HCT116 (cell line): ENCODE measurements at regions not wholly inside any gene's neighbourhood (a gene's known extent, or its start where the extent isn't known, plus 50 kb on each side); places are given as distances from the start of the nearest gene placed in this dataset.

Experiments used
- ATAC-seq: fragments of 200-7000 bp; cut with Tn5 transposase; 2 replicates; pipeline ENCODE4 v1.9.1; 2020; ENCODE audit warnings: mild to moderate bottlenecking, moderate library complexity
- BruUV-seq: library from RNA; stranded (reverse); fragments of 400-500 nt; replicated peaks from 2 replicates; lab custom pipeline; 2021; lab: Mats Ljungman, UMichigan
- CTCF ChIA-PET: fragments of 300-600 bp; sonication (Branson Sonifier 250); formaldehyde crosslinking; loops from one replicate; lab custom pipeline; 2021; ENCODE audit warnings: antibody characterized with exemption; lab: Charles Lee
- POLR2A ChIA-PET: fragments of 300-600, 350-600 bp; sonication (Branson Sonifier 250); formaldehyde crosslinking; loops from one replicate; lab custom pipeline; 2021; ENCODE audit warnings: antibody characterized with exemption; lab: Charles Lee
- RAD21 ChIA-PET, 2 experiments: fragments of 300-600 bp; sonication (Branson Sonifier 250); formaldehyde crosslinking; loops; one replicate each; lab custom pipeline; 2023; ENCODE audit warnings: low total read pairs in 2 of 2; ENCODE audit not compliant: uncharacterized antibody in 2 of 2, unreplicated experiment in 2 of 2, low non-redundant PET in 1 of 2; lab: Charles Lee
- DNase-seq: peaks from one replicate; pipeline ENCODE4 v3.0.0-alpha.2; 2010; ENCODE audit warnings: low read depth, low spot score
- H2AFZ ChIP-seq: fragments of 200-600 bp; shearing (Covaris generic), sonication (generic); 2 replicates; pipeline ENCODE4 v1.6.1; 2017; ENCODE audit warnings: low read depth, mixed run types, mixed read lengths, antibody characterized with exemption, low read length; ENCODE audit not compliant: poor library complexity, severe bottlenecking
- H3K27ac ChIP-seq: 2 replicates; pipeline ENCODE4 v1.5.1; 2012; ENCODE audit warnings: low read depth, low read length
- H3K27me3 ChIP-seq: fragments of 200-600 bp; sonication (generic); 2 replicates; pipeline ENCODE4 v1.6.1; 2016; ENCODE audit warnings: mixed run types, low read length, mixed read lengths; ENCODE audit not compliant: insufficient read depth
- H3K36me3 ChIP-seq, 2 experiments: fragments of 200-500 bp in 1 of 2; fragments of 200-600 bp in 1 of 2; sonication (Bioruptor generic) in 1 of 2; sonication (generic) in 1 of 2; 2 replicates each; pipeline versions ENCODE4 v1.5.1 to v1.6.1; 2014 to 2016; ENCODE audit warnings: low read length in 2 of 2, inconsistent platforms in 1 of 2, mixed read lengths in 1 of 2, mixed run types in 1 of 2; ENCODE audit not compliant: insufficient read depth in 2 of 2, control insufficient read depth in 1 of 2
- H3K4me1 ChIP-seq, 2 experiments: fragments of 200-600 bp in 1 of 2; sonication (generic) in 1 of 2; 2 replicates each; pipeline versions ENCODE4 v1.5.1 to v1.6.1; 2012 to 2017; ENCODE audit warnings: low read length in 2 of 2, inconsistent platforms in 1 of 2, mild to moderate bottlenecking in 1 of 2, mixed read lengths in 1 of 2, mixed run types in 1 of 2, moderate library complexity in 1 of 2; ENCODE audit not compliant: insufficient read depth in 2 of 2, control insufficient read depth in 1 of 2
- H3K4me2 ChIP-seq: fragments of 200-600 bp; sonication (generic); 2 replicates; pipeline ENCODE4 v1.6.1; 2017; ENCODE audit warnings: mixed run types, low read length, mixed read lengths
- H3K4me3 ChIP-seq, 2 experiments: fragments of 200-600 bp in 1 of 2; sonication (generic) in 1 of 2; replicated peaks in 1 of 2; 2 replicates each; pipeline ENCODE4 v1.5.1; 2011 to 2016; ENCODE audit warnings: low read length in 2 of 2, control low read depth in 1 of 2, low read depth in 1 of 2, mild to moderate bottlenecking in 1 of 2, mixed read lengths in 1 of 2, mixed run types in 1 of 2
- H3K79me2 ChIP-seq: fragments of 200-600 bp; sonication (generic); 2 replicates; pipeline ENCODE4 v1.6.1; 2017; ENCODE audit warnings: mild to moderate bottlenecking, mixed run types, low read length, moderate library complexity, mixed read lengths; ENCODE audit not compliant: insufficient read depth
- H3K9ac ChIP-seq: fragments of 200-600 bp; sonication (generic); 2 replicates; pipeline ENCODE4 v1.6.1; 2016; ENCODE audit warnings: low read length, mixed read lengths
- H3K9me2 ChIP-seq: fragments of 200-600 bp; sonication (generic), shearing (Covaris generic); 2 replicates; pipeline ENCODE4 v1.6.1; 2017; ENCODE audit warnings: mixed run types, mild to moderate bottlenecking, moderate library complexity; ENCODE audit not compliant: insufficient read depth
- H3K9me3 ChIP-seq, 2 experiments: fragments of 200-500 bp in 1 of 2; fragments of 200-600 bp in 1 of 2; sonication (Bioruptor generic) in 1 of 2; sonication (generic) in 1 of 2; 2 replicates each; pipeline ENCODE4 v1.6.1; 2014 to 2017; ENCODE audit warnings: low read length in 2 of 2, mixed read lengths in 2 of 2, inconsistent platforms in 1 of 2, low read depth in 1 of 2, mild to moderate bottlenecking in 1 of 2, mixed run types in 1 of 2, moderate library complexity in 1 of 2; ENCODE audit not compliant: control insufficient read depth in 1 of 2, insufficient read depth in 1 of 2
- H4K20me1 ChIP-seq: fragments of 200-600 bp; sonication (generic), shearing (Covaris generic); 2 replicates; pipeline ENCODE4 v1.6.1; 2017; ENCODE audit warnings: mixed run types, mild to moderate bottlenecking, moderate library complexity; ENCODE audit not compliant: insufficient read depth
- CEBPB ChIP-seq: IDR thresholded peaks from 2 replicates; pipeline ENCODE4 v1.6.1; 2012; ENCODE audit warnings: low read depth
- EGR1 ChIP-seq: IDR thresholded peaks from 2 replicates; pipeline ENCODE4 v1.6.1; 2012; ENCODE audit warnings: low read depth
- ELF1 ChIP-seq: IDR thresholded peaks from 2 replicates; pipeline ENCODE4 v1.6.1; 2012; ENCODE audit warnings: low read depth, borderline replicate concordance
- FOSL1 ChIP-seq: IDR thresholded peaks from 2 replicates; pipeline ENCODE4 v1.6.1; 2012; ENCODE audit warnings: low read depth
- JUND ChIP-seq: IDR thresholded peaks from 2 replicates; pipeline ENCODE4 v1.6.1; 2012
- RAD21 ChIP-seq: IDR thresholded peaks from 2 replicates; pipeline ENCODE4 v1.6.1; 2012; ENCODE audit warnings: low read depth, mild to moderate bottlenecking
- SP1 ChIP-seq: IDR thresholded peaks from 2 replicates; pipeline ENCODE4 v1.6.1; 2012; ENCODE audit warnings: low read depth
- SRF ChIP-seq: IDR thresholded peaks from 2 replicates; pipeline ENCODE4 v1.6.1; 2012; ENCODE audit warnings: low read depth
- TCF7L2 ChIP-seq: IDR thresholded peaks from 2 replicates; pipeline ENCODE4 v1.7.0; 2011; ENCODE audit warnings: borderline replicate concordance, inconsistent platforms; ENCODE audit not compliant: insufficient read depth, insufficient read length; ENCODE audit errors: extremely low read depth
- YY1 ChIP-seq: IDR thresholded peaks from 2 replicates; pipeline ENCODE4 v1.6.1; 2011; ENCODE audit warnings: low read length, low read depth, moderate library complexity, mild to moderate bottlenecking; ENCODE audit not compliant: insufficient replicate concordance; ENCODE audit errors: extremely low read depth
- ZFX ChIP-seq: fragments of 450-650 bp; IDR thresholded peaks from 2 replicates; pipeline ENCODE4 v1.6.1; 2017
- ZNF274 ChIP-seq: fragments of 200-500 bp; sonication (Bioruptor generic); IDR thresholded peaks from 2 replicates; pipeline ENCODE4 v1.6.1; 2014; ENCODE audit warnings: mild to moderate bottlenecking, low read depth, low read length, inconsistent platforms
- intact Hi-C: fragments of 100-400 bp; cut with micrococcal nuclease; formaldehyde crosslinking; loops from 2 replicates; pipeline ENCODE4 v1.10.0; 2022
- TF ChIP-seq, protein P1 (sequence below): IDR thresholded peaks from 2 replicates; pipeline ENCODE4 v1.6.1; 2012
- TF ChIP-seq, protein P2 (sequence below): IDR thresholded peaks from 2 replicates; pipeline ENCODE4 v1.6.1; 2012
- TF ChIP-seq, protein P3 (sequence below): IDR thresholded peaks from 2 replicates; pipeline ENCODE4 v1.6.1; 2011; ENCODE audit warnings: mild to moderate bottlenecking, low read length, moderate library complexity; ENCODE audit not compliant: insufficient replicate concordance; ENCODE audit errors: extremely low read depth
- TF ChIP-seq, protein P4 (sequence below): IDR thresholded peaks from 2 replicates; pipeline ENCODE4 v1.6.1; 2012; ENCODE audit warnings: low read depth

DNA sequence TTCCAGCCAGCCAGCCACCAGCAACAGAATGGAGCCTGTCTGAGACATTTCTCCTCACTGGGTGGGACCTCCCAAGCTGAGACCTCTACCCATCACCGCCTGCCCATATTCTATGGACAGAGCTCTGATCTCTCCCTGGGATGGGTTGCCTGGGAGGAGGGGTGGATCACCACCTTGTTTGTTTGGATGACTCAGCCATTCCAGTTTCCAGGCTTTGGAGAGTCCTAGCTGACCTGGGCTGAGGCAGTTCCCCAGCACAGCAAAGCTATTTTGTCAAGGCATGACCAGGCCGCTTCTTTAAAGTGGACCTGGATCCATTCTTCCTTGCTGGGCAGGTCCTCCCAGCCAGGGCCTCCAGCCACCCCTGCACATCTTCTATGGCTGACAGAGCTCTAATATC, 982.3 kb downstream of the DNAJB9 start:
- no peak for DNase-seq
- POLR2A ChIA-PET = no interaction called here
- intact Hi-C loops = no loop called here
- H3K9me3 ChIP-seq = no peaks in the 10 kb centered on the region
- H3K9me2 ChIP-seq = no peaks in the 10 kb centered on the region
- H3K27ac ChIP-seq = no peak overlapping the region
- CTCF ChIA-PET = no interaction called here
- H4K20me1 ChIP-seq = no peaks in the 10 kb centered on the region
- H3K36me3 ChIP-seq = no peaks in the 10 kb centered on the region
- H3K79me2 ChIP-seq = no peaks in the 10 kb centered on the region
- BruUV-seq = no TSS peak
- H3K27me3 ChIP-seq = no peaks in the 10 kb centered on the region
- no peak overlapping the region for H3K4me3 ChIP-seq
- no peak overlapping the region for H3K4me2 ChIP-seq
- no peak overlapping the region for H3K9ac ChIP-seq
- no peak overlapping the region for H2AFZ ChIP-seq
- RAD21 ChIA-PET = no interaction called here
- TF ChIP-seq SP1 (no peak), JUND (no peak), ZFX (no peak), CEBPB (no peak), ELF1 (no peak), YY1 (no peak)
- TF ChIP-seq, protein P1, sequence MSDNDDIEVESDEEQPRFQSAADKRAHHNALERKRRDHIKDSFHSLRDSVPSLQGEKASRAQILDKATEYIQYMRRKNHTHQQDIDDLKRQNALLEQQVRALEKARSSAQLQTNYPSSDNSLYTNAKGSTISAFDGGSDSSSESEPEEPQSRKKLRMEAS = no peak
- TF ChIP-seq, protein P2, sequence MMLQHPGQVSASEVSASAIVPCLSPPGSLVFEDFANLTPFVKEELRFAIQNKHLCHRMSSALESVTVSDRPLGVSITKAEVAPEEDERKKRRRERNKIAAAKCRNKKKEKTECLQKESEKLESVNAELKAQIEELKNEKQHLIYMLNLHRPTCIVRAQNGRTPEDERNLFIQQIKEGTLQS = no peak
- H3K4me1 ChIP-seq = peaks cover 0 to 5% of the 10 kb centered on the region in 2 experiments; a peak in 2 of 4 replicates
- ATAC-seq = peak; percentile 44; the same call in 1 of the 2 replicates

DNA sequence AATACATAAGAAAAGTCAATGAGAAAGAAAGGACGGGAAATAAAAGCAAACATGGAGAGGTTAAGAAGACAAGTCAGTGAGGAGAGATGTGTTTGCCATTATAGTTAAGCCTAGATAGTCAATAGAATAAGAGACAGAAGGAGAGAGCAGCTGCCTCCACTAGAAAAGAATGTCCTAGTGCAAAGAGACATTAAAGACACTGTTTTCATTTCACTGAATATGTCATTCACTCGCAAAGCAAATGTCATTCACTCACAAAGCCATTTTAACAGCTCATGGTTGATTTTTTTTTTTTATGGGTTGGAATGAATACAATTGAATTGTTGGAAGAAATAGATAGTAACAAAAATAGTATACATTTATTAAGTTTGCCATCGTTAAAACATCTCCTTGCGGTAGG, 1007.6 kb downstream of the DNAJB9 start:
- intact Hi-C loops = no loop called here
- CTCF ChIA-PET = no interaction called here
- H3K9me2 ChIP-seq = no peaks in the 10 kb centered on the region
- no peak overlapping the region for H3K9ac ChIP-seq
- no peak overlapping the region for H3K4me2 ChIP-seq
- H2AFZ ChIP-seq = no peak overlapping the region
- H3K4me3 ChIP-seq = no peak overlapping the region
- TF ChIP-seq YY1 (no peak), RAD21 (no peak), TCF7L2 (no peak), EGR1 (no peak), SRF (no peak), ZNF274 (no peak), FOSL1 (no peak), ELF1 (no peak), ZFX (no peak)
- TF ChIP-seq, protein P3, sequence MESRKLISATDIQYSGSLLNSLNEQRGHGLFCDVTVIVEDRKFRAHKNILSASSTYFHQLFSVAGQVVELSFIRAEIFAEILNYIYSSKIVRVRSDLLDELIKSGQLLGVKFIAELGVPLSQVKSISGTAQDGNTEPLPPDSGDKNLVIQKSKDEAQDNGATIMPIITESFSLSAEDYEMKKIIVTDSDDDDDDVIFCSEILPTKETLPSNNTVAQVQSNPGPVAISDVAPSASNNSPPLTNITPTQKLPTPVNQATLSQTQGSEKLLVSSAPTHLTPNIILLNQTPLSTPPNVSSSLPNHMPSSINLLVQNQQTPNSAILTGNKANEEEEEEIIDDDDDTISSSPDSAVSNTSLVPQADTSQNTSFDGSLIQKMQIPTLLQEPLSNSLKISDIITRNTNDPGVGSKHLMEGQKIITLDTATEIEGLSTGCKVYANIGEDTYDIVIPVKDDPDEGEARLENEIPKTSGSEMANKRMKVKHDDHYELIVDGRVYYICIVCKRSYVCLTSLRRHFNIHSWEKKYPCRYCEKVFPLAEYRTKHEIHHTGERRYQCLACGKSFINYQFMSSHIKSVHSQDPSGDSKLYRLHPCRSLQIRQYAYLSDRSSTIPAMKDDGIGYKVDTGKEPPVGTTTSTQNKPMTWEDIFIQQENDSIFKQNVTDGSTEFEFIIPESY = no peak
- TF ChIP-seq, protein P4, sequence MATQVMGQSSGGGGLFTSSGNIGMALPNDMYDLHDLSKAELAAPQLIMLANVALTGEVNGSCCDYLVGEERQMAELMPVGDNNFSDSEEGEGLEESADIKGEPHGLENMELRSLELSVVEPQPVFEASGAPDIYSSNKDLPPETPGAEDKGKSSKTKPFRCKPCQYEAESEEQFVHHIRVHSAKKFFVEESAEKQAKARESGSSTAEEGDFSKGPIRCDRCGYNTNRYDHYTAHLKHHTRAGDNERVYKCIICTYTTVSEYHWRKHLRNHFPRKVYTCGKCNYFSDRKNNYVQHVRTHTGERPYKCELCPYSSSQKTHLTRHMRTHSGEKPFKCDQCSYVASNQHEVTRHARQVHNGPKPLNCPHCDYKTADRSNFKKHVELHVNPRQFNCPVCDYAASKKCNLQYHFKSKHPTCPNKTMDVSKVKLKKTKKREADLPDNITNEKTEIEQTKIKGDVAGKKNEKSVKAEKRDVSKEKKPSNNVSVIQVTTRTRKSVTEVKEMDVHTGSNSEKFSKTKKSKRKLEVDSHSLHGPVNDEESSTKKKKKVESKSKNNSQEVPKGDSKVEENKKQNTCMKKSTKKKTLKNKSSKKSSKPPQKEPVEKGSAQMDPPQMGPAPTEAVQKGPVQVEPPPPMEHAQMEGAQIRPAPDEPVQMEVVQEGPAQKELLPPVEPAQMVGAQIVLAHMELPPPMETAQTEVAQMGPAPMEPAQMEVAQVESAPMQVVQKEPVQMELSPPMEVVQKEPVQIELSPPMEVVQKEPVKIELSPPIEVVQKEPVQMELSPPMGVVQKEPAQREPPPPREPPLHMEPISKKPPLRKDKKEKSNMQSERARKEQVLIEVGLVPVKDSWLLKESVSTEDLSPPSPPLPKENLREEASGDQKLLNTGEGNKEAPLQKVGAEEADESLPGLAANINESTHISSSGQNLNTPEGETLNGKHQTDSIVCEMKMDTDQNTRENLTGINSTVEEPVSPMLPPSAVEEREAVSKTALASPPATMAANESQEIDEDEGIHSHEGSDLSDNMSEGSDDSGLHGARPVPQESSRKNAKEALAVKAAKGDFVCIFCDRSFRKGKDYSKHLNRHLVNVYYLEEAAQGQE = no peak
- no peaks in the 10 kb centered on the region for H3K79me2 ChIP-seq
- DNase-seq (no peak), ATAC-seq (no peak)
- no peak overlapping the region for H3K27ac ChIP-seq
- no peaks in the 10 kb centered on the region for H3K9me3 ChIP-seq
- BruUV-seq = no TSS peak
- no peaks in the 10 kb centered on the region for H3K4me1 ChIP-seq
- POLR2A ChIA-PET = no interaction called here
- RAD21 ChIA-PET = no interaction called here
- H3K36me3 ChIP-seq = no peaks in the 10 kb centered on the region
- no peaks in the 10 kb centered on the region for H4K20me1 ChIP-seq
- no peaks in the 10 kb centered on the region for H3K27me3 ChIP-seq
